Testis (tissue), 2 donors: ENCODE measurements at regions not wholly inside any gene's neighbourhood (a gene's known extent, or its start where the extent isn't known, plus 50 kb on each side); places are given as distances from the start of the nearest gene placed in this dataset.

Source experiments
- CTCF ChIP-seq, 3 experiments: fragments of 450-650 bp in 2 of 3; fragments of 200-600 bp in 1 of 3; sonication (generic) in 1 of 3; IDR thresholded peaks; one replicate each; pipeline ENCODE4 v1.5.1; 2016 to 2019; ENCODE audit warnings: antibody characterized with exemption in 3 of 3, mild to moderate bottlenecking in 2 of 3, moderate library complexity in 1 of 3
- POLR2A ChIP-seq: fragments of 450-650 bp; IDR thresholded peaks from one replicate; pipeline ENCODE4 v1.6.1; 2017; ENCODE audit warnings: antibody characterized with exemption, mild to moderate bottlenecking, moderate library complexity

GRCh38 chr12:76242813-76243550, 105.2 kb downstream of the BBS10 start:
- no peak for TF ChIP-seq CTCF (IDR thresholded peaks at IDR 0.05)
- TF ChIP-seq POLR2A: no peak
